HG03135 (cell line): ENCODE measurements at regions not wholly inside any gene's neighbourhood (a gene's known extent, or its start where the extent isn't known, plus 50 kb on each side); places are given as distances from the start of the nearest gene placed in this dataset.

ENCODE experiments used
- ATAC-seq: cut with Tn5 transposase; IDR thresholded peaks from one replicate; pipeline ENCODE4 v1.9.1; 2021; ENCODE audit warnings: mild to moderate bottlenecking, moderate library complexity; ENCODE audit not compliant: unreplicated experiment

DNA sequence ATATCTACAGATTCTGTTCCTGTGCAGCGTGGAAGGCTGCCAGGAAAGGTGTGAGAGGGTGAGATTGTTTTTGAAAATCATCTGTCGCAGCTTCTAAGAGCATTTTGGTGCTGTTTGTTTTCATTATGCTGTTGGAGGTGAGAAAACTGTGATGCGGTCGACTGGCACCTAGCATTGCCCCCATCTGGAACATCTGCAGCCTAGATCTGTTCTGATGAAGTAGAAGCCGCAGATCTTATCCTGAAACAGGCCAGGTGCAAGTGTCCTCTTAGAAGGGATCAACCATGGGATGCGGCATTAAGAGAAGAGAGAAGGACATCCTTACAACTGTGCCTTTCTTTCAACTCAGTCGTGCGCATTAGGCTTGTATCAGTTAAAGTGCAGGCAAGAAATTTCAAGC, 167.3 kb downstream of the CDH26 start:
- ATAC-seq = no peak

GRCh38 chr20:60126975-60127374, 168.8 kb downstream of the CDH26 start:
- ATAC-seq = no peak

- no peak for ATAC-seq
Observed at GRCh38 chr20:60131375-60131774, 173.2 kb downstream of the CDH26 start.

DNA sequence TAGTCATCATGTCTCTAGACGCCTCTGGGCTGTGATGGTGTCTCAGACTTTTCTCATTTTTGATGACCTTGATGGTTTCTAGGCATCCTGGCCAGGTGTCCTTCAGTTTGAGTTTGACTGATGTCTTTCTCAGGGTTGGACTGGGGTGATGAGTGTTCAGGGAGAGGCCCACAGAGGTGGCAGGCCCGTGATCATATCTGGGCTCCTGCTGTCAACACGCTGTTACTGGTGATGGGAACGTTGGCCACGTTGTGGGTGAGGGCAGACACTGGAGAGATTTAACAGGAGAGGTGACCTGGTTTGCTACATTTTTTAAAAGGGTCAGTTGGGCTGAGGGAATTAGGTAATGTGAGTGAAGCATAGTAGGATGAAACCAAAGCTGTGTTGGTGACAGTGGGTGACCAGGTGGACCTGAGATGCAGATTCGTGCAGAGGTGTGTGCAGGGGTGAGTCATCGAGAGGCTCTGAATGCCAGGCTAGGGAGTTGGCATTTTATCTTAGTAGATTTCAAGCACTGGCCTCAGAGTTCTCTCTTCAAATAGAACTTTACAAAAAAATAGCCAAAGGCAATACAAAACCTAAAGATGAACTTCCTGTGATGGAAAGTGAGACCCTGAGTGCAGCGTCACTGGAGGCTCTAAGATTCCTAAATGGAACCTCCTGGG, 174.1 kb downstream of the CDH26 start:
- ATAC-seq = no peak

DNA sequence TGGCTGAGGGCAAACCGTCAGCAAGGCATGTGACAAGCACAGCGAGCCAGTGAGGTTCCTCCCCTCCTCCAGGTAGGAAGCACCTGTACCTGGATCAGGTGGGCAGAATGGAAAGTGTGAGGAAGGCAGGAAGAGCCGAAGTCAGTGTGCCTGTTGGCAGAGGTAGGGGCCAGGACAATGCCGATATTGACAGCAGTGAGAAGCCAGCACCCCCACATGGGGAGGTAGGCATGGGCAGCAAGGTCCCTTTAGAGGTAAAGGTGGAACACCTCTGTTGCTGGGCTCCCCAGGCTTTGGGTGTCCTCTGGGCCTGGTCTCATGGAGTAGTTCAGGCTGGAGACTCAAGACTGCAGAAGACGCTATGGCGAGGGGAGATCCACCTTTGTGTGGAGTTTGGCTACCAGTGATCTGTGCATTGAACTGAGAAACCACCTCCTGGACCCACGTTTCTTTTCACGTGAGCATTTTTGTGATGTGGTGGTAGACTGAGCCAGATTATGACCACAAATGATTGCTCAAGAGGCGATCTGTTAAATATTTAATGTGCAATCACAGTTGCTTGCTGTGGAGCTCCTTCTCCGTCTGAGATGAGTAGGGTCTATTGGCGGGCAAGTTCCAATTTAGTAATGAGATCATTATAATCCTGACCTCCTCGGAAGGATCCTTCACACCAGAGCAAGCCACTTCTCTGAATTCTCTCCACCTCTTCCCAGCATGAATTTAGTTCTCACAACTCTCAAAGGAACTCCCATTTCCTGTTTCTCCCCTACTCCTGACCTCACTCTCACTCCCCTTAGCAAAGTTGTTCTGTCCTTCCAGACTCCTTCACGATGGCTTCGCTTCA, 174.8 kb downstream of the CDH26 start:
- no peak for ATAC-seq

DNA sequence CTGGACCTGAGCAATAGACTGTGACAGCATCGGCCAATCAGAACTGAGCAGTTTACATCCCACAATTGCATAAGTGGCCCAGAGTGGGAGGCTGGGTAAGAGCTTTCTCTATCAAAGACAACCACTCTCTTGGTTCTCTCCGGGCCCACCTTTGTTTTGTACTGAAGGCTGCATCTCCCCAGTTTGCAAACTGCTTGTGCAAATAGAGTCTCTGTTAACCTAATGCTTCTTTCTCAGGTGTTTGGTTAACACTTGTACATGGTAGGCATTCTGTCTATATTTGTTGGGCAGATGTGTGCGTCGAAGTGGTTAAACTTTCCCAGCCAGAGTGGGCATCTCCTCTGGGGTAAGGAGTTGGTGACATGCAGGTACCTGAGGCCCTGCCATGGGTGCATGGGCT, 177.1 kb downstream of the CDH26 start:
- ATAC-seq = no peak

- ATAC-seq = no peak
Observed at GRCh38 chr20:60136645-60137401, 178.6 kb downstream of the CDH26 start.

DNA sequence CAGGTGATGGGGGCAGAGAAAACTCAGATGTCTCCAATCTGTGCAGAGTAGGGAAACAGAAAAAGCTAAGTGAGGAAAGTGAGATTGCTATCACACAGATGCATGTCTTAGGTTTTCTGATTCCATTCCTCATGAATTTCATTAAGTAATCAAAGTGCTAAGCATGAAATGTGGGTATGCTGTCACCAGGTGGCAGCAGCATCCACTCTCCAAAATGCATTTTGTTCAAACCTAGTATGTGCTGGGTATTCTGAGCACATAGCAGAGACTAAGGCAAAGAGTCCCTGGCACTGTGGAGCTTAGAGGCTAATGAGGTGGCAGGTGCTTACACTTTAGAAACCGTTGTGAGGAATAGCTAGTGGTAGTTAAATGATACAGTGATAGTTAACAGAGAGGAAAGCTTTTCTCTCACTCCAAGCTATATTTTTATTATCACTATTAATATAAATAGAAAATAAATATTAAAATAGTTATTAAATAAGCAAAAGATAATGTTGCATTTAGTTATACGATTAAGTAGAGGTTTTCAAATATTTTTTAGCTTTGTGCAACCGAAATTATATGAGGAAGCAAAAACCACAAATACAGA, 179.5 kb downstream of the CDH26 start:
- ATAC-seq = no peak

DNA sequence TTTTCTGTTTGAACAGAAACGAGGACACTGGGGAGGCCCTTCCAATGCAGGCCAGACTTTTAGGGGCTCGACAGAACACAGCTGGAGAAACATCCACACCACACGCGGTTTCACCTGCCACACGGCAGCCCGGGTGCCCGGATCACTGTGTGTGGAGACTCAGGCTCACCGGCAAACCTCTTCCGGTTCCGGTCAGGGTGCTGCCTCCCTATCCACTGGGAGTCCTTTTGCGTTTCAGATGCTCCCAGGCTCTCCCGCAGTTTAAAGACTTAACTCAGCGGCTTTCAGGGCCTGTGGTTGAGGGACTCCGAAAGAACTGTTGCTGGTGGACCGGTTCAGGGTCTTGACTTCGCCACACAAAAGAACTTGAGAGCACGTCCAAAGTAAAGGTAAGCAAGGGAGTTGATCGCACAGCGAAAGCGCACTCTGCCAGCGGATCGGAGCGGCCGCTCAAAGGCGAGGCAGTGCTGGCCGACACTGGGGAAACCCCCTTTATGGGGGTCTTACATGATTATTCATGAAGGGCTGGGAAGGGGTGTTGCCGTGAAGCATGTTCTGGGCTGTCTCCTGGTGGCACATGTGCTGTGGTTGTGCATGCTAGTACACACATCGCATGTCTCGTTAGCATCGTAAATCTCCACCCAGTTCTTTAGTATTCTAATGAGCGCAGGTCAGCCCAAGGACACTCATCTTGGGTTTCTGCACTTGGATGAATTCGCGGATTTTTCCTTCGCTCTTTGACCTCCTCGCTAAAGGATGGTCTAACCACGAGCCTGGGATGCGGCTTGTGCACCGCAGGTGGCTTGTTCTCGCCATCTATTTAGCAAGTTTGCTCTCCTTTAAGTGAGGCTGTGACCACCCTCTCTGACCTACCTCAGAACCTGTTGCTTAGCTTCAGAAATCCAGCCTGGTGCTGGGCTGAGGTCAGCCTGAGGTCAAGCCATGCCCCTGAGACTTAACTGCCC, 180.3 kb downstream of the CDH26 start:
- ATAC-seq = no peak

- no peak for ATAC-seq
Observed at GRCh38 chr20:60139663-60140446, 181.6 kb downstream of the CDH26 start.

- no peak for ATAC-seq
Observed at GRCh38 chr20:60142587-60142986, 184.4 kb downstream of the CDH26 start.

DNA sequence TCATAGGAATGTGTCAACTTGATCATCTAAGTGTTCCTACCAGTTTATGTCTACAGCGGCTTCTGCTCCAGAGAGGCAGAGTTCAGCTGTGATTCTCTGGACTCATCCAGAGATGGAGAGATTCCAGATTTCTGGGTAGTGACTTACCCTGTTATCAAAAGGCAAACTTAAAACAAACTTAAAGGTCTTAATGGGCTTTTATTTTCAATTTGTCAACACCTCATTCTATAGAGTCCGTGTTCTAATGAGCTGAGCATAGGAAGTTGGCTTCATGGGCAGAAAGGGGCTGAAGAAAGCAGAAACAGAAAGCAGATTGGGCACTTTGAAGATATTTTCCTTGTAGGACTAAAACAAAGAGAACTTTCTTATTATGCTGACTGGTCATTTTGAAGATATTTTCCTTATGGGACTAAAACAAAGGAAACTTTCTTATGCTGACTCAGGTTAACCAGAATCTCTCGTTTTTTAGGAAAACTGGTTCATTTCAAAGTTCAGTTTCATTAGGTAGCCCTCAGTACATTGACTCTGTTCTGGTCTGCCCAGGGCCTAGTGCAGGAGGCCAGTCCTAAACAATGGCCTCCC, 185.1 kb downstream of the CDH26 start:
- ATAC-seq = no peak

DNA sequence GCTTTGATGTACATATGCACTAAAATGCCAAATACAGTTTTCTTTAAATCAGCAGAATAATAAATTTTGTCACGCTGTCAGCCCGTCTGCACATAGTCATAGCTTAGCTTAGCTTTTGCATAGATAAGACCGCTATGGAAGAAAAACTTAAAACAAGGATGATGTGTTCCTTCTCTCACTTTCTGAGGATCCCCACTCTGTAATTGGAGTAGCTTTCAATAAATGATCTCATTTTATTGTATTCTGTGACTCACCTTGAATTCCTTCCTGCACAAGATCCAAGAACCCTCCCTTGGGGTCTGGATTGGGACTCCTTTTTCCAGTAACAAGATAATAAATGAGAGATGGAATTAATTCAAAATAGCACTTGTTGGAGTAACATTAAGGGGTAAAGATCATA, 186.2 kb downstream of the CDH26 start:
- no peak for ATAC-seq

GRCh38 chr20:60144974-60145527, 186.8 kb downstream of the CDH26 start:
- ATAC-seq = no peak

GRCh38 chr20:60147004-60147403, 188.8 kb downstream of the CDH26 start:
- no peak for ATAC-seq

GRCh38 chr20:60148885-60149284, 190.7 kb downstream of the CDH26 start:
- ATAC-seq = no peak

GRCh38 chr20:60152792-60153191, 194.6 kb downstream of the CDH26 start:
- no peak for ATAC-seq

- ATAC-seq = no peak
Observed at GRCh38 chr20:60160451-60161145, 202.4 kb downstream of the CDH26 start.
